Stimulated activated CD4-positive, alpha-beta T cell treated with anti-CD3 and anti-CD28 coated beads, Interleukin-2, amount 100 ng/mL, for 48 hours (primary cell): ENCODE measurements at regions not wholly inside any gene's neighbourhood (a gene's known extent, or its start where the extent isn't known, plus 50 kb on each side); places are given as distances from the start of the nearest gene placed in this dataset.
"Not testable (repeated sequence)": the region's sequence is repeated elsewhere in the genome, so short reads cannot be mapped to it uniquely, and the experiment has no call there.

ENCODE experiments used
- DNase-seq, 2 donors: peaks; one replicate each; pipeline ENCODE4 v3.0.0-alpha.2; 2020

DNA sequence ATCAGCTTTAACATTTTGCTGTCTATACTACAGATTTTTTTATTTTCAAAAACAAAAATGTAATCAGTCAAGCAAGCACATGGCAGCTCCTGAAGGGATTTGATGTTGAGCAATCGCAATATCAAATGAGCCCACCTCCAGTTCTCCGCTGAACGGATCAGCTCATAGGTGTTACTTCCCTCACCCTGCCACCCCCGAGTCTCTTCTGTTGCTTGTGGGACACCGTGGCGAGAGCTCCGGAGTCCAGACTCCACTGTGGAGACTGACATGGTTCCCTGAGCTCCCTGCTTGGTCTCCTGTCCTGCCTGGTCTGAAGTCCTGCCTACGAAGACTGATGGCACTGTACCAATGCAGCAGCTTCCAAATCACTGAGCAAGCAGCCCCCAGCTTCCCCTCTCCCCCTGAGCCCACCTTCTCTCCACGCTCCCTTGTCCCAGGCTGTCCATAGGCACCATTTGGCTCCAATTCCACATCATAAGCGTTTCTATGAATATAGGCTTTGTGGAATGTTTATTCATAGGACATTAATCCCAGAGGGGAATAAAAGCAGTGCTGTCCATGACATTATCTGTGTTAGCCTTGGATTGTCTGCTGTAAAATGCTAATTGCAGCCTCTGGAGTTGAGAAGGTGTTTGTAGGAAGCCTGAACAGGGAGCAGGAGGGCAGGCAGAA is 162.2 kb downstream of the LY86 start:
- no peak for DNase-seq

DNA sequence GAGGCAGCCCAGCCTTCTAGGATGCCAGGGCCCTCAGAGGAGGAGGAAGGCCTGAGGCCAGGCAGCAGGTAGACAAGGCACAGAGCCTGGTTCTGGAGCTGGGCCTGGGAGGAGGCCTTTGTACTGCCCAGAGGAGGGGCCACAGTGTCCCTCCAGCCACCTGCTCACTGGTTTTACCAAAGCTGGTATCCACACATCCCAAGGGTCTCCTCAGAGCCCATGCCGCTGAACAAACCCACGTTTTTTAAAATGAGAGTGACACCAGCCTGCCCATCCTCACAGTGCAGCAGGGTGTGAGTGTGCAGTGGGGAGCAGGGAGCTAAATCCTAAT is 162.7 kb downstream of the LY86 start:
- DNase-seq = no peak

- peak; percentile 3 to 15 for DNase-seq
Measured at GRCh38 chr6:6751619-6752023, 163.1 kb downstream of the LY86 start.

- DNase-seq = no peak
Measured at GRCh38 chr6:6752129-6752528, 163.6 kb downstream of the LY86 start.

DNA sequence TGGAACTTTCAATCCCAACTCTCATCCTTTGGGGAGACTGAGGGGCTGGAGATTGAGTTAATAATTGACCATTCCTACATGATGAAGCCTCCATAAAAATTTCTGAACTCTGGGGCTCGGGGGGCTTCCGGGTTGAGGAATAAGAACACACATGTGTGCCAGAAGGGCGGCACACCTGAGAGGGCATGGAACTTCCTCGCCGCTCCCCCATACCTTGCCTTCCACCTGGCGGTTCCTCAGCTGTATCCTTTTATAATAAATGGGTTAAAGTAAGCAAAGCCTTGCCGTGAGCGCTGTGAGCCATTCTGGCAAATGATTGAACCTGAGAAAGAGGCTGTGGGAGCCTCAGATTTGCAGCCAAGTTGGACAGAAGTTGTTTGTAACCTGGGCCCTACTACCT is 164.8 kb downstream of the LY86 start:
- no peak for DNase-seq

DNA sequence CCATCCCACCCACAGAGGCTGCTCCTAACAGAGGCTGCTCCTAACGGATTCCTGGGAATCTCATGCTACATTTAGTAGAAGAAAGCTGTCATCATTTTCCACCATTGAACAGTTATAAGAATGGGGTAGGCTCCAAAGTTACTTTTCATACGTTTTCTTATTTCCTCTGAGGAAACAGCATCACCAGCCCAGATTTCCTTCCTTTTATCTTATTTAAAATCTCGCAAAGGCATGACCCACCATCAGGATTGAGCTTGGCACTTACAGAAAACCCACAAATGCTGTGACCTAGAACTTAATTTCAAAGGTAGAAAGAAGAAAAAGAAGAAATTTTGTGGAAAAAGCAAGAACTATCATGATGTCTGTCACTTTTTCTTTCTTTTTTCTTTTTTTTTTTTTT is 168.0 kb downstream of the LY86 start:
- DNase-seq = no peak

DNA sequence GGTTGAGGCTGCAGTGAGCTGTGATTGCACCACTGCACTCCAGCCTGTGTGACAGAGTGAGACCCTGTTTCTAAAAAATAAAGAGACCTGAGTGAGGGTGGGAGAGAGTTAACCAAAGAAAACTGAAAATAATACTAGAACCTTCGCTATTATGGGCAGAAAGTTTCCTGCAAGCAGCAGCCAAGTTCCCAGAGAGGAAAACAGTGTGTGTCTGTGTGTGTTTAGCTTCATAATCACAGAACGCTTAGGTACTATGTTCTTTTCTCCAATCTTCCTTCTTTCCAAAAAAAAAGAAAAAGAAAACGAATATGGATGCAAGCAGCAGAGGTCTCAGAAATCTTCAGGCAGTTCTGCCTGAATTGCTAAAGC is 170.0 kb downstream of the LY86 start:
- no peak for DNase-seq

DNA sequence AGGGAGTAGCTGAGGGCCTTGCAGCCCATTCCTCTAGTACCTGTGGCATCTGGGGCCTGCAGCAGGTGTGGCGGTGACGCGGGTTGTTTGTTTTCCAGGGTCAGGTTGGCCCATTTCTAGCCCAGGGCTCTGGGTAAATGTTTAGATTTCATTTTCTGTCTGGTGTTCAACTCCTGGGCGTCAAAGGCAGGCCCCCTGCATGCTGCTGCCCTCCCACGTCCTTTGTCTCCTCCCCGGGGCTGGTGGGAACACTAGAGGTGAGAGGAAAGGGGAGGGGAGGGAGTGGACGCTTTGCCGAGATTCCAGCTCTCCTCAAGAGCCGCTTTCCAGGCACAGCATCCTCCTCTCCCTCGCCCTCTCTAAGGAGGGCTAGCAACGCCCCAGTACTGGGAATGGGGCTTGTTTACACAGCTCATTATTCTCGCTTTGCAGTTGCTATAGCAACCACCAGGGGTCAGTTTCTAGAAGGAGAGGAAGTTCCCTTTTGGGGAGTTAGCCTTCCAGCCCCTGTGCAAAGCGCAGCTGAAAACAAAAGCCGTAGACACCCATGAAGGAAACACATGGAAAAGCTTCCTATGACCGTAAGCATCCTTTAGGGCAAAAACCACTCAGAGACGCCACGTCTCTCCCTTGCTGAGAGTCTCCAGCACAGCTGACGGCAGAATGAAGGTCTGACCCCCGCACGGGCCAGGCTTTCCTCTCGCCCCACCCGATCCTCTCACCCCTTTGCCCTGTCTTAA is 170.6 kb downstream of the LY86 start:
- peak in 1 of 2 donors; percentile 12 for DNase-seq

GRCh38 chr6:6760002-6760401 is 171.5 kb downstream of the LY86 start:
- DNase-seq = no peak

- not testable (repeated sequence) for DNase-seq
Measured at GRCh38 chr6:6762566-6762965, 174.0 kb downstream of the LY86 start.

DNA sequence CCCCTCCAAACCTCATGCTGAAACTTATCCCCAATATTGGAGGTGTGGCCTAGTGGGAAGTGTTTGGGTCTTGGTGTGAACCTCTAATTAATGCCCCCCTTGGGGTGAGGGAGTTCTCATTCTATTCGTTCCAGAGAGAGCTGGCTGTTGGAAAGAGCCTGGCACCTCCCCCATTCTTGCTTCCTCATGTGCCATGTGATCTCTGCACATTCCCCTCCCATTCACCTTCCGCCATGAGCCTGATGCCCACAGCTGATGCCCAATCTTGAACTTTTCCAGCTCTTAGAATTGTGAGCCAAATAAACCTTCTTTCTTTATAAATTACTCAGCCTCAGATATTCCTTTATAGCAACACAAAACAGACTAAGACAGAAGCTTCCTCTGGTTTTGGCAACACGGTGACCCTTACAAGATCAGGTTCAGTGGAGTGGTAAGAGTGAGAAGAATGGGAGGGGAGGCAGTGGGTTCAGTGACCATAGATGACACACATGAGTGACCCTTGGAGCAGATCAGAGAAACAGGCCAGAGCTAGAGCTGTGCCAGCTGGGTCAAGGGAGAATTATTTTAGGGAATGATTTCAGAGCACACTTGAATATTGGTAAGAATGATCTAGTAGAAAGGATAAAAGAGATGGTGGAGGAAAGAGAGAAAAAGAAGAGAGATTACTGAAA is 176.4 kb downstream of the LY86 start:
- DNase-seq = no peak

- no peak for DNase-seq
Measured at GRCh38 chr6:6766230-6766905, 177.8 kb downstream of the LY86 start.

DNA sequence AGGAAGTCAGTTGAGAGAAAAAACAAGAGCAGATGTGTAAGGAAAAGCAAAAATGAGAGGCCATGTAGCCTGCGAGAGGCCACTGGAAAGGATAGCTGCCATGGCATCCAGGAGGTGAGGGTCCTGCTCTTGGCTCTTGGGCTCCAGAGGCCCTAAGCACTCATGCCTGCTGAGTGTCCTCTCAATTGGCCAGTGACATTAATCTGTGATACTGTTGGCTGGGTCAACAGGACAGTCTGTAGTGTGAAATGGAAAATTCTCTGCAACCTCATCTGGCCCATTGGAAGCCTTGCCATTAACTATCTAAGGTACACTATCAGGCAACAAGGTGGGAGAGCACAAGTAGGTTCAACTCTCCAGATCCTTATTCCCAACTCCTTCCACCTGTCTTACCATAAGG is 180.9 kb downstream of the LY86 start:
- no peak for DNase-seq

- DNase-seq = no peak
Measured at GRCh38 chr6:6771224-6771945, 182.9 kb downstream of the LY86 start.

DNA sequence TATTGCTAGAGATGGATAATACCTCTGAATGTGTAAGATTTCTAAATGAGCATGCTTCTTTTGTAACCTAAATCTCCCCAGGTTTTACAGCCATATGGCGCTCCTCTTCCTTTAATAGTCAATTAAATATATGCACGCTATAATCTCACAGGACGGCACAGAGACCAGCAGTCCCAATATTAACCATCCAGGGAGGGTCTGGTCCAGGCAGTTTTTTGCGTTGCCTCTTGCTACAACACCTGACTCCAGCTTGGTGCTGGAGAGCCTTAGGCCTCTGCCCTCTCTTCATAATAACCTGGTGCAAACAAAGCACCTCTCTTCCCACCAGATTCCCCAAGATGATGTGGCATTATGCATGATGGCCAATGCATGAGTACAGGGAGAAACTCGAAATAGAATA is 183.4 kb downstream of the LY86 start:
- no peak for DNase-seq

DNA sequence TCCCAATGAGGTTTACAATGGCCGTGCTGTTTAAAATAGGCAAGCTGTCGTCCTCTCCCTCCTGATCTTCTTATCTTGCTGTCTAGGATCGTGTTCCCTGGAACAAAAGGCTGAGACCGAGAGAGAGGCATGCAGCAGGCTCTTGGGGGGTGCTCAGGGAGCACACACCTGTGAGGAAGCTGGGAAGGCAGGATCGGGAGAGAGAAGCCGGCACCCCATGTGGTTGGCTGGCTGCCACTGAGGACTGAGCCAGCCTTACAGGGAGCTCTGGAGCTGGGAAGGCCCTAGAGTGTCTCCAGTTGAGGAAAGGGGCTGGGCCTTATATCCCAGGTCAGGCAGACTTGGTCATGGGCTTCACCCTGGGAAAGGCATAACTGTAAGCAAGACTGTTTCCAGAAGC is 184.2 kb downstream of the LY86 start:
- no peak for DNase-seq

- no peak for DNase-seq
Measured at GRCh38 chr6:6775074-6775473, 186.6 kb downstream of the LY86 start.

- no peak for DNase-seq
Measured at GRCh38 chr6:6780231-6780630, 191.7 kb downstream of the LY86 start.

- DNase-seq = no peak
Measured at GRCh38 chr6:6781172-6781872, 192.8 kb downstream of the LY86 start.

- no peak for DNase-seq
Measured at GRCh38 chr6:6781873-6782227, 193.3 kb downstream of the LY86 start.

- no peak for DNase-seq
Measured at GRCh38 chr6:6783721-6784120, 195.2 kb downstream of the LY86 start.

DNA sequence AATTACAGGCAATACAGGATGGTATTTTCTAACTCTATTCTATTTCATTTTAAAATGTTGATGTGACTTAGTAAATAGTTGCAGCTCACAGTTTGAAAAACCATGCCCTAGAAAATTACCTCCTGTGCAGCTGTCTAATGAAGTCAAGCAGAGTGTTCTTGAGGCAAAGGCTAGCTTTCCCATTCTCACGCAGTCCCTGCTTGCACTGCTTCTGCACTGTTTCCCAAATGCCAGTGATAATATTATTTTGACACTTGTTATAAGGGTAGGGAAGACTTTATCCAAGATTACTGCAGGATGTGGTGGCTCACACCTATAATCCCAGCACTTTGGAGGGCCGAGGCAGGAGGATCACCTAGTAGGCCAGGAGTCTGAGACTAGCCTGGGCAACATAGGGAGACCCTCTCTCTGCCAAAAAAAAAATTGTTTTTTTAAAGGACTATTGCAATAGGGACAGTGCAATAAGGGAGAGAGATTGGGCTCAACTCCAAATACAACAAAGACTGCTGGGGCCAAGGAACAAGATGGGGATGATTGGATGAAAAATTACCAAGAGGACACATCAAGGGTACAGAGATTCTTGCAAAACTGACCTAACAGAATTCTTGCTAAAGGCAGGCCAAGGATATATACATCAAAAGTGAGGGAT is 196.1 kb downstream of the LY86 start:
- DNase-seq = no peak
